PC-3 (cell line): ENCODE measurements at regions not wholly inside any gene's neighbourhood (a gene's known extent, or its start where the extent isn't known, plus 50 kb on each side); places are given as distances from the start of the nearest gene placed in this dataset.

Experiments
- ATAC-seq: fragments of 200-7000 bp; cut with Tn5 transposase; 2 replicates; pipeline ENCODE4 v1.9.1; 2020; ENCODE audit warnings: mild to moderate bottlenecking, moderate library complexity
- BruUV-seq: library from RNA; stranded (reverse); fragments of 400-500 nt; replicated peaks from 2 replicates; lab custom pipeline; 2021; lab: Mats Ljungman, UMichigan
- CTCF ChIA-PET: fragments of 300-600 bp; sonication (Branson Sonifier 250); formaldehyde crosslinking; loops from one replicate; lab custom pipeline; 2022; ENCODE audit warnings: antibody characterized with exemption; lab: Charles Lee
- POLR2A ChIA-PET: fragments of 300-600 bp; sonication (Branson Sonifier 250); formaldehyde crosslinking; loops from one replicate; lab custom pipeline; 2022; ENCODE audit warnings: antibody characterized with exemption; ENCODE audit not compliant: unreplicated experiment; lab: Charles Lee
- DNase-seq: peaks from one replicate; pipeline ENCODE4 v3.0.0-alpha.2; 2015
- H2AFZ ChIP-seq: fragments of 300-600 bp; sonication (generic); 2 replicates; pipeline ENCODE4 v1.6.0; 2016; ENCODE audit warnings: antibody characterized with exemption, low read length
- H3F3A ChIP-seq: fragments of 300-600 bp; sonication (generic); one replicate; pipeline ENCODE4 v1.6.0; 2017; ENCODE audit warnings: antibody characterized with exemption, low read length, control low read depth, mild to moderate bottlenecking; ENCODE audit not compliant: unreplicated experiment
- H3K27ac ChIP-seq: fragments of 300-600 bp; sonication (generic); 2 replicates; pipeline ENCODE4 v1.5.1; 2016; ENCODE audit warnings: mild to moderate bottlenecking, low read length
- H3K27me3 ChIP-seq: fragments of 300-600 bp; sonication (generic); 2 replicates; pipeline ENCODE4 v1.6.1; 2016; ENCODE audit warnings: low read length, mixed read lengths
- H3K36me3 ChIP-seq: fragments of 300-600 bp; sonication (generic); 2 replicates; pipeline ENCODE4 v1.6.1; 2016; ENCODE audit warnings: low read depth, mixed run types, low read length, mixed read lengths
- H3K4me1 ChIP-seq: fragments of 300-600 bp; sonication (generic); 2 replicates; pipeline ENCODE4 v1.5.1; 2016; ENCODE audit warnings: low read length; ENCODE audit not compliant: insufficient read depth
- H3K4me2 ChIP-seq: fragments of 300-600 bp; sonication (generic); 2 replicates; pipeline ENCODE4 v1.6.0; 2016; ENCODE audit warnings: low read length
- H3K4me3 ChIP-seq: fragments of 300-600 bp; sonication (generic); 2 replicates; pipeline ENCODE4 v1.5.1; 2016; ENCODE audit warnings: mild to moderate bottlenecking, low read length, mixed read lengths
- H3K79me2 ChIP-seq: fragments of 300-600 bp; sonication (generic); 2 replicates; pipeline ENCODE4 v1.6.1; 2017; ENCODE audit warnings: low read length, mixed read lengths
- H3K9ac ChIP-seq: fragments of 300-600 bp; sonication (generic); 2 replicates; pipeline ENCODE4 v1.6.0; 2016; ENCODE audit warnings: mild to moderate bottlenecking, low read length
- H3K9me2 ChIP-seq: fragments of 300-600 bp; sonication (generic); replicated peaks from 2 replicates; pipeline ENCODE4 v1.6.1; 2016; ENCODE audit warnings: mixed run types, low read length, mixed read lengths
- H3K9me3 ChIP-seq: fragments of 300-600 bp; sonication (generic); 2 replicates; pipeline ENCODE4 v1.6.1; 2016; ENCODE audit warnings: low read length, mixed read lengths
- H4K20me1 ChIP-seq: fragments of 300-600 bp; sonication (generic); 2 replicates; pipeline ENCODE4 v1.6.1; 2016; ENCODE audit warnings: low read length, mixed read lengths
- EZH2 ChIP-seq: fragments of 300-600 bp; sonication (generic); IDR thresholded peaks from one replicate; pipeline ENCODE4 v1.6.1; 2017; ENCODE audit warnings: antibody characterized with exemption, mild to moderate bottlenecking, low read length; ENCODE audit not compliant: unreplicated experiment
- EZH2phosphoT487 ChIP-seq: fragments of 300-600 bp; sonication (generic); IDR thresholded peaks from 2 replicates; pipeline ENCODE4 v1.6.1; 2018; ENCODE audit warnings: mild to moderate bottlenecking, antibody characterized with exemption, low read length, borderline replicate concordance
- intact Hi-C: fragments of 100-400 bp; cut with micrococcal nuclease; formaldehyde crosslinking; loops from 2 replicates; pipeline ENCODE4 v1.9.0; 2023
- TF ChIP-seq, protein P1 (sequence below): fragments of 300-600 bp; sonication (generic); conservative IDR thresholded peaks from 2 replicates; pipeline ENCODE4 v1.5.1; 2017; ENCODE audit warnings: antibody characterized with exemption, low read depth, mild to moderate bottlenecking, low read length

GRCh38 chr3:13199899-13200451 lies 126.7 kb upstream of the IQSEC1 start:
- H3K27ac ChIP-seq: no peak overlapping the region
- DNase-seq (no peak), ATAC-seq (no peak)
- CTCF ChIA-PET: no interaction called here
- H3K36me3 ChIP-seq: no peaks in the 10 kb centered on the region
- BruUV-seq: no TSS peak
- H3F3A ChIP-seq: peaks cover 8% of the 10 kb centered on the region
- no peaks in the 10 kb centered on the region for H3K9me2 ChIP-seq
- POLR2A ChIA-PET: no interaction called here
- TF ChIP-seq EZH2phosphoT487: no peak
- TF ChIP-seq, protein P1, sequence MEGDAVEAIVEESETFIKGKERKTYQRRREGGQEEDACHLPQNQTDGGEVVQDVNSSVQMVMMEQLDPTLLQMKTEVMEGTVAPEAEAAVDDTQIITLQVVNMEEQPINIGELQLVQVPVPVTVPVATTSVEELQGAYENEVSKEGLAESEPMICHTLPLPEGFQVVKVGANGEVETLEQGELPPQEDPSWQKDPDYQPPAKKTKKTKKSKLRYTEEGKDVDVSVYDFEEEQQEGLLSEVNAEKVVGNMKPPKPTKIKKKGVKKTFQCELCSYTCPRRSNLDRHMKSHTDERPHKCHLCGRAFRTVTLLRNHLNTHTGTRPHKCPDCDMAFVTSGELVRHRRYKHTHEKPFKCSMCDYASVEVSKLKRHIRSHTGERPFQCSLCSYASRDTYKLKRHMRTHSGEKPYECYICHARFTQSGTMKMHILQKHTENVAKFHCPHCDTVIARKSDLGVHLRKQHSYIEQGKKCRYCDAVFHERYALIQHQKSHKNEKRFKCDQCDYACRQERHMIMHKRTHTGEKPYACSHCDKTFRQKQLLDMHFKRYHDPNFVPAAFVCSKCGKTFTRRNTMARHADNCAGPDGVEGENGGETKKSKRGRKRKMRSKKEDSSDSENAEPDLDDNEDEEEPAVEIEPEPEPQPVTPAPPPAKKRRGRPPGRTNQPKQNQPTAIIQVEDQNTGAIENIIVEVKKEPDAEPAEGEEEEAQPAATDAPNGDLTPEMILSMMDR: no peak
- no peak for TF ChIP-seq EZH2
- H3K4me1 ChIP-seq: peaks cover 15% of the 10 kb centered on the region
- H3K27me3 ChIP-seq: no peaks in the 10 kb centered on the region
- peaks cover 6% of the 10 kb centered on the region; the same call in 1 of the 2 replicates for H3K79me2 ChIP-seq
- H3K4me3 ChIP-seq: no peak overlapping the region
- no peak overlapping the region for H2AFZ ChIP-seq
- H3K9me3 ChIP-seq: no peaks in the 10 kb centered on the region
- no peaks in the 10 kb centered on the region for H4K20me1 ChIP-seq
- no peak overlapping the region for H3K9ac ChIP-seq
- intact Hi-C loops: no loop called here
- H3K4me2 ChIP-seq: no peak overlapping the region

GRCh38 chr3:13199006-13199776 lies 126.0 kb upstream of the IQSEC1 start:
- Histone ChIP-seq H3K4me2 (no peak overlapping the region), H3F3A (peaks cover 9% of the 10 kb centered on the region), H3K27me3 (no peaks in the 10 kb centered on the region), H4K20me1 (no peaks in the 10 kb centered on the region), H2AFZ (no peak overlapping the region), H3K79me2 (peaks cover 10% of the 10 kb centered on the region; the same call in 1 of the 2 replicates), H3K4me1 (peaks cover 22% of the 10 kb centered on the region), H3K36me3 (no peaks in the 10 kb centered on the region), H3K9me3 (no peaks in the 10 kb centered on the region), H3K9ac (no peak overlapping the region), H3K4me3 (no peak overlapping the region), H3K27ac (no peak overlapping the region), H3K9me2 (no peaks in the 10 kb centered on the region)
- POLR2A ChIA-PET: interaction anchor here (0.6 kb wide), 2 partner anchors 211 to 1910 kb away, joined by 3 read pairs; no protein-coding TSS in a partner anchor
- CTCF ChIA-PET: no interaction called here
- ATAC-seq: no peak
- DNase-seq: no peak
- TF ChIP-seq EZH2: no peak
- intact Hi-C loops: no loop called here
- no TSS peak for BruUV-seq

DNA sequence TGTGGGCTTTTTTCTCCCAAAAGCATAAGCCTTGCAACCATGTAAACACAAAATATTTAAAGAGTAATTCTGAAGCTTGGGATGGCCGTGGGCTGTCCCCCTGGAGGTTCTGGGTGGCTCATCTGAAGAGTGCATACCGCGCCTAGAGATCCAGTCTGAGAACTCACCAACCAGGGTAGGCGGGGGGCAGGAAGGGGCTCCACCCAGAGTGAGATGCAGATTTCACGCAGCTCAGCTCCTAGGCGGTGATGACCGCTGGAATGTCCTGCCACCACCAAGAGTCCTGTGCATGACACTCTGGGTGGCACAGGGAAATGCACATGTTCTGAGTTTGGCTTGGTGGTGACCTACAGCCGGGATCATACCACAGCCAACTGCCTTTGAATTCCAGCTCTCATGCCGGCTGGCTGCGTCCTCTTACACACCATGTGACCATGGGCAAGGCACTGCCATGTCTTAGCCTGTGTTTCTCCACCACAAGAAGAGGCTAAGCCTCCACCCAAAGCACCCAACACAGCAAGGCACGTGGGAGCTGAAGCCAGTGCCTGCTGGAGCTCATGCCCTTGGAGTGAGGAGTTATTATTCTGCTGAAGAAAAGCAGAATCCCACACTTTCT lies 125.1 kb upstream of the IQSEC1 start:
- Histone ChIP-seq H2AFZ (no peak overlapping the region), H3K4me3 (no peak overlapping the region), H3K36me3 (no peaks in the 10 kb centered on the region), H4K20me1 (no peaks in the 10 kb centered on the region), H3K27ac (no peak overlapping the region), H3K4me1 (peaks cover 31% of the 10 kb centered on the region), H3K9me2 (no peaks in the 10 kb centered on the region), H3K4me2 (no peak overlapping the region), H3K9me3 (no peaks in the 10 kb centered on the region), H3K79me2 (peaks cover 17% of the 10 kb centered on the region; the same call in 1 of the 2 replicates), H3F3A (peaks cover 9% of the 10 kb centered on the region), H3K27me3 (no peaks in the 10 kb centered on the region), H3K9ac (no peak overlapping the region)
- intact Hi-C loops: no loop called here
- no peak for ATAC-seq
- no peak for DNase-seq
- ChIA-PET CTCF (no interaction called here), POLR2A (interaction anchor here (1.5 kb wide), 1 partner anchor 20 kb away, joined by 4 read pairs; no protein-coding TSS in a partner anchor)
- no TSS peak for BruUV-seq
- TF ChIP-seq, protein P1: no peak
- TF ChIP-seq EZH2 (no peak), EZH2phosphoT487 (no peak)
